ENCODE measurements at regions not wholly inside any gene's neighbourhood (a gene's known extent, or its start where the extent isn't known, plus 50 kb on each side); places are given as distances from the start of the nearest gene placed in this dataset.
"Not testable (repeated sequence)": the region's sequence is repeated elsewhere in the genome, so short reads cannot be mapped to it uniquely, and the experiment has no call there.

DNA sequence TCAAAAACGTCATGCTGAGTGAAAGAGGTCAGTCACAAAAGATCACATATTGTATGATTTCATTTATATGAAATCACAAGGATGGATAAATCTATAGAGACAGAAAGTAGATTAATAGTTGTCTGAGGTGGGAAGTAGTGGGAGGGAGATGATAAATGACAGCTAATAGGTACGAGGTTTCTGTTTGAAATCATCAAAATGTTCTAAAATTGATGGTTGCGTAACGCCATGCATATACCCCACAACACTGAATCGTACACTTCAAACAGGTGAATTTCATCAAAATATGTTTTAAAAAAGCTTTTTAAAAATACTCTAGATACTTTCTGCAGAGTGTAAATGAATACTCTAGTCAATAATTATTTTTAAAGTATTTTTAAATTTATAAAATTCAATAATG lies 303.0 kb upstream of the STAC start:
- Histone ChIP-seq H3K27me3 (ENCODE audit: control insufficient read depth, insufficient read depth, low read length) (no peaks in the 10 kb centered on the region), H3K27ac (ENCODE audit: low read depth, low read length) (no peak overlapping the region), H3K9ac (ENCODE audit: low read length) (no peak overlapping the region), H3K4me1 (ENCODE audit: control insufficient read depth, insufficient read depth, low read length) (no peaks in the 10 kb centered on the region), H3K4me3 (ENCODE audit: low read depth, low read length) (no peak overlapping the region), H3K36me3 (ENCODE audit: control insufficient read depth, insufficient read depth, low read length) (no peaks in the 10 kb centered on the region), H3K9me3 (ENCODE audit: control insufficient read depth, insufficient read depth, low read depth, low read length) (0 out of 2 replicates have a peak, but pooled peaks cover 2% of the 10 kb centered on the region)

DNA sequence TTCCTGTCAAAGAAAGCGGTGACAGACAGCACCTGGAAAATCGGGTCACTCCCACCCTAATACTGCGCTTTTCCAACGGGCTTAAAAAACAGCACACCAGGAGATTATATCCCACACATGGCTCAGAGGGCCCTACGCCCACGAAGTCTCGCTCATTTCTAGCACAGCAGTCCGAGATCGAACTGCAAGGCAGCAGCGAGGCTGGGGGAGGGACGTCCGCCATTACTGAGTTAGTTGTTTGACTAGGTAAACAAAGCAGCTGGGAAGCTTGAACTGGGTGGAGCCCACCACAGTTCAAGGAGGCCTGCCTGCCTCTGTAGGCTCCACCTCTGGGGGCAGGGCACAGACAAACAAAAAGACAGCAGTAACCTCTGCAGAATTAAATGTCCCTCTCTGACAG lies 297.3 kb upstream of the STAC start:
- H3K4me1 ChIP-seq (ENCODE audit: control insufficient read depth, insufficient read depth, low read length); H3K9me3 ChIP-seq (ENCODE audit: control insufficient read depth, insufficient read depth, low read depth, low read length); H3K4me3 ChIP-seq (ENCODE audit: low read depth, low read length); H3K27me3 ChIP-seq (ENCODE audit: control insufficient read depth, insufficient read depth, low read length); H3K27ac ChIP-seq (ENCODE audit: low read depth, low read length); H3K9ac ChIP-seq (ENCODE audit: low read length); H3K36me3 ChIP-seq (ENCODE audit: control insufficient read depth, insufficient read depth, low read length): not testable (repeated sequence)

DNA sequence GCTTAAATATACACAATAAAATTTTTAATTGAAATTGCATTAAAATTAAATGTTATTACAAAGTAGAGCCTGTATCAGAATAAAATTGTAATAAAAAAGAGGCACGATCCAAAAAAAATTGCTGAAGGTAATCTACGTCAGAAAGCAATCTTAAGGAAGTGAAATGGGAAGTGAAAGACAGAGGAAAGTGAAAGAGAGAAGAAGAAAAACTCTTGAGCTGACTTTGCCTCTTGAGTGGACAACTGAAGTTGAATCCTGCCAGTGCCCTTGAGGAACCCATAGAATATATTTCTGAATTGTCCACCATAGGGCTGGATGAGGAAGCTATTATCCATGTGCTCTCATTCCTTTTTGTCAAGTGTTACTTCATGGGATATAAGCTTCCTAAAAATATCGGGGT lies 285.1 kb upstream of the STAC start:
- Histone ChIP-seq H3K36me3 (ENCODE audit: control insufficient read depth, insufficient read depth, low read length) (no peaks in the 10 kb centered on the region), H3K27ac (ENCODE audit: low read depth, low read length) (no peak overlapping the region), H3K9me3 (ENCODE audit: control insufficient read depth, insufficient read depth, low read depth, low read length) (no peaks in the 10 kb centered on the region), H3K9ac (ENCODE audit: low read length) (no peak overlapping the region), H3K4me1 (ENCODE audit: control insufficient read depth, insufficient read depth, low read length) (no peaks in the 10 kb centered on the region), H3K4me3 (ENCODE audit: low read depth, low read length) (no peak overlapping the region), H3K27me3 (ENCODE audit: control insufficient read depth, insufficient read depth, low read length) (no peaks in the 10 kb centered on the region)

DNA sequence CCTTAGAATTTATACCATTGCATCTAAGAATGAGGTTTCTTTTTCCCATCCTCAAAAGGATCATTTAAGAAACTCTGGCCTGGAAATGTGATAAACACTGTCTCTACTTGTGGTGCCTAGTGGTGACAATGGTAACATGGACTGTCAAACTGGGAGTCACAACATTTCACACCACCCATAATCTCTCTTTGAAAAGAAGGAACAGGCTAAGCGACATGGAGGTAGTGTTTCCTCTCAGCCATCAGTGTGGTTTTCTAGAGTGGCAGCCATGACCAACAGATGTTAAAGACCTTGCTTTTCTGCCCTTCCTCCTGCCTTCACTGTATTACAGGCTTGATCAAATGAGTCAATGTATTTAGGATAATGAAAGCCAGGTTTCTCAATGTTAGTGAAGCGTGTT lies 283.1 kb upstream of the STAC start:
- Histone ChIP-seq H3K36me3 (ENCODE audit: control insufficient read depth, insufficient read depth, low read length) (no peaks in the 10 kb centered on the region), H3K27ac (ENCODE audit: low read depth, low read length) (no peak overlapping the region), H3K9ac (ENCODE audit: low read length) (no peak overlapping the region), H3K4me1 (ENCODE audit: control insufficient read depth, insufficient read depth, low read length) (no peaks in the 10 kb centered on the region), H3K27me3 (ENCODE audit: control insufficient read depth, insufficient read depth, low read length) (no peaks in the 10 kb centered on the region), H3K9me3 (ENCODE audit: control insufficient read depth, insufficient read depth, low read depth, low read length) (no peaks in the 10 kb centered on the region), H3K4me3 (ENCODE audit: low read depth, low read length) (no peak overlapping the region)

DNA sequence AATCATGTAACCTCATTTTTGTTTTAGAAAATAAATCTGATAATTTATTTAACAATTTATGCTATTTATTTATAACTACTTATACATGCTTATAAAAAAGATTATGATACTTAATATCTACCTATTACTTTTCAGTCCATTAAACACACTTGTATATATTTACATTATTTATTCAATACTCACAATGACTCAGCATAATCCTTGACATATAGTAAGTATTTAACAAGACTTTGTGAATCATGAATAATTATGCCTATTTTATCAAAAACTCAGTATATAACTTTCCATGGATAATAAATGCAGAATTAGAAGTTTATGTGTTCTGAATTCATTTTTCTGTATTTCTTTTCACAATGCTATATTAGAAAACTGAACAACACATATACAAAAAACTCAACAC lies 266.0 kb upstream of the STAC start:
- no peak overlapping the region for H3K4me3 ChIP-seq (ENCODE audit: low read depth, low read length)
- H3K9me3 ChIP-seq (ENCODE audit: control insufficient read depth, insufficient read depth, low read depth, low read length) = no peaks in the 10 kb centered on the region
- H3K27me3 ChIP-seq (ENCODE audit: control insufficient read depth, insufficient read depth, low read length) = no peaks in the 10 kb centered on the region
- no peak overlapping the region for H3K9ac ChIP-seq (ENCODE audit: low read length)
- no peak overlapping the region for H3K27ac ChIP-seq (ENCODE audit: low read depth, low read length)
- H3K4me1 ChIP-seq (ENCODE audit: control insufficient read depth, insufficient read depth, low read length) = no peaks in the 10 kb centered on the region
- H3K36me3 ChIP-seq (ENCODE audit: control insufficient read depth, insufficient read depth, low read length) = no peaks in the 10 kb centered on the region

DNA sequence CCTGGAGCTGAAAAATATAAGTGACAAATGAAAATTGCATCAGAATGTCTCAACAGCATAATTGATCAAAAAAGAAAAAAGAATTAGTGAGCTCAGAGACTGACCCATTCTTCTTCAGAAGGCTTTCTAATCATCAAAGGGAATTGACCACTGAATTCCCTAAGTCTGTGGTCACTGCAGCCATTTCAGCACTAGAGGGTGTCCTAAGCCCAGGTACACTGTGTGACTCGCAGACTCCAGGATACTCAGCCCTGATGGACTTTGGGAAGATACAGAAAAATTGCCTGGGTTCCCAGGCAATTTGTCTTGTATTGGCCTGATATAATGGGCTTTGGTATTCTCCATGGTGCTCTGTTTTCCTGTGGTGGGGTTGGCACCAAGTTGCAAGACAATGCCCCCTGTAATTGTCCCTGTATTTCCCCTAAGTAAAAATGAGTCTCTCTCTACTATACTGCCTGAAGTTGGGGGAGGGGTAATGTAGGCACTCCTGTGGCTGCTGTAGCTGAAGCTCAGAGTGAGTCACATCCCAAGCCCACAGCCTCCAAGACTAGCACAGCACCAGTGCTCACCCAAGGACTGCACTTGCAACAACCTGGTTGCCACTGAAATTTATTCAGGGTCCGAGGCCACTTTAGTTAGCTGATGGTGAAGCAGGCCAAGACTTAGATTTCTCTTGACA lies 256.0 kb upstream of the STAC start:
- Histone ChIP-seq H3K36me3 (ENCODE audit: control insufficient read depth, insufficient read depth, low read length) (no peaks in the 10 kb centered on the region), H3K9me3 (ENCODE audit: control insufficient read depth, insufficient read depth, low read depth, low read length) (no peaks in the 10 kb centered on the region), H3K27me3 (ENCODE audit: control insufficient read depth, insufficient read depth, low read length) (no peaks in the 10 kb centered on the region), H3K4me1 (ENCODE audit: control insufficient read depth, insufficient read depth, low read length) (no peaks in the 10 kb centered on the region), H3K9ac (ENCODE audit: low read length) (no peak overlapping the region), H3K27ac (ENCODE audit: low read depth, low read length) (no peak overlapping the region), H3K4me3 (ENCODE audit: low read depth, low read length) (no peak overlapping the region)

DNA sequence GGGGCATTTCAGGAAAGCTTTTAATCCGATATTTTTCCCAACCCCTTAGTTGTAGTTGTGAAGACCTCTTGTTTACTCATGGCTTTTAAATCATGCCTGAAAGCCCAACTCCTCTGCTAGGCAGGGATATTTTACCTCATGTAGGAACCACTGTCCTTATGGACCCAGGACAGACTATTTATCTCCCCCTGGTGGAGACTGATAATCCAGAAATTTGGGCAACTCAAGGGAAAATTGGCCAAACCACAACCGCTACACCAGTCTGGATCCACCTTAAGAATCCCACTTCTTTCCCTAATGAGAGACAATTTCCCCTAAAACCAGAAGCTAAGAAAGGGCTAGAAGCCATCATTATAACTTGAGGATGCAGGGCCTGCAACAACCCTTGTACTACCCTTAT lies 248.1 kb upstream of the STAC start:
- no peak overlapping the region for H3K4me3 ChIP-seq (ENCODE audit: low read depth, low read length)
- H3K9me3 ChIP-seq (ENCODE audit: control insufficient read depth, insufficient read depth, low read depth, low read length) = no peaks in the 10 kb centered on the region
- no peaks in the 10 kb centered on the region for H3K36me3 ChIP-seq (ENCODE audit: control insufficient read depth, insufficient read depth, low read length)
- H3K4me1 ChIP-seq (ENCODE audit: control insufficient read depth, insufficient read depth, low read length) = no peaks in the 10 kb centered on the region
- no peak overlapping the region for H3K27ac ChIP-seq (ENCODE audit: low read depth, low read length)
- H3K27me3 ChIP-seq (ENCODE audit: control insufficient read depth, insufficient read depth, low read length) = no peaks in the 10 kb centered on the region
- no peak overlapping the region for H3K9ac ChIP-seq (ENCODE audit: low read length)

DNA sequence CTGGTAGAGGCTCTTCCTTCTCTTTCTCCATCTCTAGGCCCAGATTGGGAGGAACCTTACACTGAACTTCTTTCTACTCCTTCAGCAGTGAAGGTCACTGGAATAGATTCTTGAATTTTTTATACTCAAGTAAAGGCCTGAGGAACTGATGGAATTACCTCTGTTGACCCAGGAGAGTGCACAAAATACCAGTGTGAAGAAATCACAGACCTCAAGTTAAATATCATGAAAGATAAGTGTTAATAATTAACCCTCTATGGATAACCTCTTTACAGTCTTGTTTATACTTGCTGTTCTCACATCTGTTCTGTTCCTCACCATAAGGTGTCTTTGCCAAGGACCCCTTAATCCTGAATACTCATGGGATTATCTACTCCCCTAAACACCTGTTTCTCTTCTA lies 244.4 kb upstream of the STAC start:
- H3K4me1 ChIP-seq (ENCODE audit: control insufficient read depth, insufficient read depth, low read length) = no peaks in the 10 kb centered on the region
- no peak overlapping the region for H3K27ac ChIP-seq (ENCODE audit: low read depth, low read length)
- no peaks in the 10 kb centered on the region for H3K36me3 ChIP-seq (ENCODE audit: control insufficient read depth, insufficient read depth, low read length)
- no peak overlapping the region for H3K9ac ChIP-seq (ENCODE audit: low read length)
- H3K4me3 ChIP-seq (ENCODE audit: low read depth, low read length) = no peak overlapping the region
- no peaks in the 10 kb centered on the region for H3K9me3 ChIP-seq (ENCODE audit: control insufficient read depth, insufficient read depth, low read depth, low read length)
- H3K27me3 ChIP-seq (ENCODE audit: control insufficient read depth, insufficient read depth, low read length) = no peaks in the 10 kb centered on the region

DNA sequence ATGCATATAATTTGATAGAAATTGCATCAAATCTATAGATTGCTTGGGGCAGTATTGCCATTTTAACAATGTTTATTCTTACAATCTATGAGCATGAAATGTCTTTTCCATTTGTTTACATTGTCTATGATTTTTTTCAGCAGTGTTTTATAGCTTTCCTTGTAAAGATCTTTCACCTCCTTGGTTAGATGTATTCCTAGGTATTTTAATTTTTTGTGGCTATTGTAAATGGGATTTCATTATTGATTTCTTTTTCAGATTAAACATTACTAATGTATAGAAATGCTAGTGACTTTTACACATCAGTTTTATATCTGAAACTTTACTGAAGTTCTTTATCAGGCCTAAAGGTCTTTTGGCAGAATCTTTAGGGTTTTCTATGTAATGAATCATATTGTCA lies 237.6 kb upstream of the STAC start:
- Histone ChIP-seq H3K4me3 (ENCODE audit: low read depth, low read length) (no peak overlapping the region), H3K27ac (ENCODE audit: low read depth, low read length) (no peak overlapping the region), H3K9me3 (ENCODE audit: control insufficient read depth, insufficient read depth, low read depth, low read length) (no peaks in the 10 kb centered on the region), H3K9ac (ENCODE audit: low read length) (no peak overlapping the region), H3K27me3 (ENCODE audit: control insufficient read depth, insufficient read depth, low read length) (no peaks in the 10 kb centered on the region), H3K36me3 (ENCODE audit: control insufficient read depth, insufficient read depth, low read length) (no peaks in the 10 kb centered on the region), H3K4me1 (ENCODE audit: control insufficient read depth, insufficient read depth, low read length) (no peaks in the 10 kb centered on the region)

DNA sequence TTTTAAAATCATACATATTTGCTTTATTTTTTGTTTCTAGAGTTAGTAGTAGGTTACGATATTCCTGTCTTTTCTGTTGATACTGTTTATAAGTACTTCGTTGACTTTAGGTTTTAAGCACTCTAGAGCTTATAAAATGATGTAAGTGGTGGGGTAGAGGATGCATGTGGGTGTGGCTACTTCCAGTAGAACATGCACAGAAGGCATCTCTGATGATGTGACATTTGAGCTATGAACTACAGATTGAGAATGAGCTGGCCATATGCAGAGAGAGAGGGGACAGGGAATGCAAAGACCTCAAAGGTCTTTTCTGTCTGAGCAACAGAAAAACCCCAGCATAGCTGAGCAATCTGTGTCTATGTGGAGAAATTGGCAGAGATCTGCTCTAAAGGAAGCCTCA lies 233.9 kb upstream of the STAC start:
- H3K36me3 ChIP-seq (ENCODE audit: control insufficient read depth, insufficient read depth, low read length) = no peaks in the 10 kb centered on the region

DNA sequence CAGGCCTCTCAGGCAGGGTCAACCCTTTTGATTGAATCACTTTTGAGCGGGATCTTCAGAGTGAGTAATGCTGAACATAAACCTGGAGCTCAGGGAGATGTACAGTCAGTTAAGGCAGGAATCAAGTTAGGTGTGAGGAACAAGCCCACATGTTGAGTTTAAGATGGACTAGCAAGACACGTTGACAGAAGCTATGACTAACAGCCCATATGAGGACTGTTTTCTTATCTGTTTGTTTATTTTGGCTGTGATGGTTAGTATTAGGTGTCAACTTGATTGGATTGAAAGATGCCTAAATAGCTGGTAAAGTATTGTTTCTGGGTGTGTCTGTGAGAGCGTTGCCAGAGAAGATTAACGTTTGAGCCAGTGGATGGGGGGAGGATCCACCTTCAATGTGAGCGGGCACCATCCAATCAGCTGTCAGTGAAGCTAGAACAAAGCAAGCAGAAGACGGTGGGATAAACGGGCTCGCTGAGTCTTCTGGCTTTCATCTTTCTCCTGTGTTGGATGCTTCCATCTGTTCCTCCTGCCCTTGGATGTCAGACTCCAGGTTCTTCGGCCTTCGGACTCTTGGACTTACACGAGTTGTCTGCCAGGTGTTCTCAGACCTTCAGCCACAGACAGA lies 232.3 kb upstream of the STAC start:
- Histone ChIP-seq H3K27me3 (ENCODE audit: control insufficient read depth, insufficient read depth, low read length) (no peaks in the 10 kb centered on the region), H3K4me1 (ENCODE audit: control insufficient read depth, insufficient read depth, low read length) (no peaks in the 10 kb centered on the region), H3K4me3 (ENCODE audit: low read depth, low read length) (no peak overlapping the region), H3K36me3 (ENCODE audit: control insufficient read depth, insufficient read depth, low read length) (no peaks in the 10 kb centered on the region), H3K9me3 (ENCODE audit: control insufficient read depth, insufficient read depth, low read depth, low read length) (no peaks in the 10 kb centered on the region), H3K27ac (ENCODE audit: low read depth, low read length) (no peak overlapping the region), H3K9ac (ENCODE audit: low read length) (no peak overlapping the region)

More for the DNA sequence above, 233.9 kb upstream of the STAC start:
- Histone ChIP-seq H3K4me3 (ENCODE audit: low read depth, low read length) (no peak overlapping the region), H3K27me3 (ENCODE audit: control insufficient read depth, insufficient read depth, low read length) (no peaks in the 10 kb centered on the region), H3K9me3 (ENCODE audit: control insufficient read depth, insufficient read depth, low read depth, low read length) (no peaks in the 10 kb centered on the region), H3K4me1 (ENCODE audit: control insufficient read depth, insufficient read depth, low read length) (no peaks in the 10 kb centered on the region), H3K9ac (ENCODE audit: low read length) (no peak overlapping the region), H3K27ac (ENCODE audit: low read depth, low read length) (no peak overlapping the region)

Measured in HUES6 (cell line).